ENCODE measurements at regions not wholly inside any gene's neighbourhood (a gene's known extent, or its start where the extent isn't known, plus 50 kb on each side); places are given as distances from the start of the nearest gene placed in this dataset.

DNA sequence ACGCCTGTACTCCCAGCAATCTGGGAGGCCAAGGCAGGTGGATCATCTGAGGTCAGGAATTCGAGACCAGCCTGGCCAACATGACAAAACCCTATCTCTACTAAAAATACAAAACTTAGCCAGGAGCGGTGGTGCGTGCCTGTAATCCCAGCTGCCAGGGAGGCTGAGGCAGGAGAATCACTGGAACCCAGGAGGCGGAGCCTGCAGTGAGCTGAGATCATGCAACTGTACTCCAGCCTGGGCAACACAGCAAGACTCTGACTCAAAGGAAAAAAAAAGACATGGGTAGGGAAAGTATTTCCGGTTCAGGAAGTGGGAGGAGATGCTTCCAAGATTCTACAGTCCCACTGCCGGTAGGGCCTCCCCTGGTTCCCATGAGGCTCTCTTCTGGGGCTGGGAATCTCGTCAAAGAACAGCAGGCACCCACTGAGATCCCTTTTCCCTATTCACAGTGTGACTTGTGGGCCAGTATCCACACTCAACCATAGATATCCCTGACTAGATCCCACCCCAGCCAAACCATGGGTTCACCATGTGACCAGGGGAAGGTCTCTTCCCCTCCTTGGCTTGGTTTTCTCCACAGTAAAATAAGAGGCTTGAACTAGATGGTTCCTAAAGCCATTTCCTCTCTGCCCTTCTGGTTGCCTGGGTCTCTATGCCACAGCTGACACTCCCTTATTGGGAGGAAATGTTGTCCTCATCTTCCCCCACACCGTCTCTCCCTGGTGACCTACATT is 443.3 kb downstream of the BUD13 start:
- Histone ChIP-seq H3K27ac (no peak overlapping the region), H3K27me3 (no peaks in the 10 kb centered on the region), H3K36me3 (no peaks in the 10 kb centered on the region), H3K9ac (no peak overlapping the region), H4K20me1 (ENCODE audit: low read depth) (no peaks in the 10 kb centered on the region), H2AFZ (replicated peaks) (no peak overlapping the region), H3F3A (ENCODE audit: low read depth) (no peaks in the 10 kb centered on the region), H3K4me2 (no peak overlapping the region), H3K79me2 (ENCODE audit: low read depth) (no peaks in the 10 kb centered on the region), H3K4me3 (no peak overlapping the region), H3K4me1 (no peaks in the 10 kb centered on the region), H3K9me3 (ENCODE audit: low read depth) (no peaks in the 10 kb centered on the region)
- no peak overlapping the region for H3K27ac Mint-ChIP-seq
- H3K27me3 Mint-ChIP-seq (ENCODE audit: insufficient read depth, low read depth) = peaks cover 5% of the 10 kb centered on the region
- DNase-seq (ENCODE audit: low spot score) = no peak
- no peak overlapping the region for H3K4me3 Mint-ChIP-seq
- H3K4me1 Mint-ChIP-seq = peaks cover 16% of the 10 kb centered on the region
- TF ChIP-seq EZH2 (IDR thresholded peaks at IDR 0.05) = no peak
- no peak for TF ChIP-seq EZH2phosphoT487 (IDR thresholded peaks at IDR 0.05)
- TF ChIP-seq, protein P1, sequence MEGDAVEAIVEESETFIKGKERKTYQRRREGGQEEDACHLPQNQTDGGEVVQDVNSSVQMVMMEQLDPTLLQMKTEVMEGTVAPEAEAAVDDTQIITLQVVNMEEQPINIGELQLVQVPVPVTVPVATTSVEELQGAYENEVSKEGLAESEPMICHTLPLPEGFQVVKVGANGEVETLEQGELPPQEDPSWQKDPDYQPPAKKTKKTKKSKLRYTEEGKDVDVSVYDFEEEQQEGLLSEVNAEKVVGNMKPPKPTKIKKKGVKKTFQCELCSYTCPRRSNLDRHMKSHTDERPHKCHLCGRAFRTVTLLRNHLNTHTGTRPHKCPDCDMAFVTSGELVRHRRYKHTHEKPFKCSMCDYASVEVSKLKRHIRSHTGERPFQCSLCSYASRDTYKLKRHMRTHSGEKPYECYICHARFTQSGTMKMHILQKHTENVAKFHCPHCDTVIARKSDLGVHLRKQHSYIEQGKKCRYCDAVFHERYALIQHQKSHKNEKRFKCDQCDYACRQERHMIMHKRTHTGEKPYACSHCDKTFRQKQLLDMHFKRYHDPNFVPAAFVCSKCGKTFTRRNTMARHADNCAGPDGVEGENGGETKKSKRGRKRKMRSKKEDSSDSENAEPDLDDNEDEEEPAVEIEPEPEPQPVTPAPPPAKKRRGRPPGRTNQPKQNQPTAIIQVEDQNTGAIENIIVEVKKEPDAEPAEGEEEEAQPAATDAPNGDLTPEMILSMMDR (IDR thresholded peaks at IDR 0.05) = no peak
- H3K9me3 Mint-ChIP-seq = no peaks in the 10 kb centered on the region
- H3K36me3 Mint-ChIP-seq = no peaks in the 10 kb centered on the region

DNA sequence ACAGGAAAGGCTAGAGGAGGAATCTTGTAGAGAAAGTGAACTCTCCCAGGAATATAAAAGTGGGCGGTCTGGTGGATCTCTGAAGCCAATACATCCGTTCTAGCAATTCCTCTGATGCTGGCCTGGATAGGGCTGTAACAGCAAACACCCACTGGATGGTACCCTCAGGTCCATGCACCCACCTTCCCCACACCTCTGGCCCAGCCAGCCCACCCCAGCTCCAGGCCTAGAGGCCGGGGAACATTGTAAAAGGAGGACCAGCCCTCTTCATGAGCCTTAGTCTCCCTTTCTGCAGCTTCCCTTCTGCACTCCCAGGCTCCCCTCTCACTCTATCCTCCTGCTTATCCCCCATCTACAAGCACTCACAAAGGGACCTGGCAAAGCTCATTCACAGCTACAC is 443.9 kb downstream of the BUD13 start:
- no peaks in the 10 kb centered on the region for H3F3A ChIP-seq (ENCODE audit: low read depth)
- Mint-ChIP-seq H3K36me3 (no peaks in the 10 kb centered on the region), H3K4me3 (no peak overlapping the region), H3K4me1 (peaks cover 16% of the 10 kb centered on the region), H3K27me3 (ENCODE audit: insufficient read depth, low read depth) (peaks cover 5% of the 10 kb centered on the region), H3K9me3 (no peaks in the 10 kb centered on the region), H3K27ac (no peak overlapping the region)
- no peak overlapping the region for H3K9ac ChIP-seq
- no peak overlapping the region for H3K27ac ChIP-seq
- H4K20me1 ChIP-seq (ENCODE audit: low read depth) = no peaks in the 10 kb centered on the region
- no peak overlapping the region for H2AFZ ChIP-seq (replicated peaks)
- no peaks in the 10 kb centered on the region for H3K4me1 ChIP-seq
- H3K79me2 ChIP-seq (ENCODE audit: low read depth) = no peaks in the 10 kb centered on the region
- H3K4me3 ChIP-seq = no peak overlapping the region
- no peaks in the 10 kb centered on the region for H3K9me3 ChIP-seq (ENCODE audit: low read depth)
- H3K36me3 ChIP-seq = no peaks in the 10 kb centered on the region
- TF ChIP-seq, protein P1 (IDR thresholded peaks at IDR 0.05) = no peak
- TF ChIP-seq EZH2 (IDR thresholded peaks at IDR 0.05) (no peak), EZH2phosphoT487 (IDR thresholded peaks at IDR 0.05) (no peak)
- H3K4me2 ChIP-seq = no peak overlapping the region
- DNase-seq (ENCODE audit: low spot score) = no peak
- no peaks in the 10 kb centered on the region for H3K27me3 ChIP-seq

DNA sequence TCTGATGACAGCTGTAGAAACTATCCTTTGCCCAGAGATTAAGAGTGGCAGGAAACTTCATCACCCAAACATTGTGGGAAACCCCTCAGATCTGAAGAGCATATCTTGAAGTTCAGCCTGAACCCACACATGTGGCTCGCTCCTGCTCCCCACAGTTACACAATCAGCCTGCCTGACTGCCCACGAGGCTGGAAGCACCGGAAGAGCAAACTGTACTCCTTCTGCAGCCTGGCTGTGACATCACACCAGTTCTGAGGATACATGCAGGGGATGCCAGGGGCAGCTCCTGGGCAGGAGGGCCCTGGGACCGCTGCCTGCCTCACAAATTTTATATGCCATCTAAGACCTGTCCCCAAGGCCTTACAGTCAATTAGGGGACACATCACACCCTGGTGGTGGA is 444.4 kb downstream of the BUD13 start:
- TF ChIP-seq EZH2phosphoT487 (IDR thresholded peaks at IDR 0.05) (no peak), EZH2 (IDR thresholded peaks at IDR 0.05) (no peak)
- TF ChIP-seq, protein P1 (IDR thresholded peaks at IDR 0.05) = no peak
- no peaks in the 10 kb centered on the region for H3K4me1 ChIP-seq
- no peaks in the 10 kb centered on the region for H3K36me3 ChIP-seq
- no peaks in the 10 kb centered on the region for H3F3A ChIP-seq (ENCODE audit: low read depth)
- H3K9me3 ChIP-seq (ENCODE audit: low read depth) = no peaks in the 10 kb centered on the region
- no peak overlapping the region for H2AFZ ChIP-seq (replicated peaks)
- no peak for DNase-seq (ENCODE audit: low spot score)
- no peak overlapping the region for H3K27ac ChIP-seq
- Mint-ChIP-seq H3K4me3 (no peak overlapping the region), H3K36me3 (no peaks in the 10 kb centered on the region), H3K27me3 (ENCODE audit: insufficient read depth, low read depth) (peaks cover 5% of the 10 kb centered on the region), H3K27ac (peak overlapping the region; percentile 61), H3K4me1 (peaks cover 14% of the 10 kb centered on the region), H3K9me3 (no peaks in the 10 kb centered on the region)
- no peaks in the 10 kb centered on the region for H3K27me3 ChIP-seq
- no peak overlapping the region for H3K4me3 ChIP-seq
- no peak overlapping the region for H3K4me2 ChIP-seq
- H4K20me1 ChIP-seq (ENCODE audit: low read depth) = no peaks in the 10 kb centered on the region
- no peaks in the 10 kb centered on the region for H3K79me2 ChIP-seq (ENCODE audit: low read depth)
- no peak overlapping the region for H3K9ac ChIP-seq
